Activated CD4-positive, alpha-beta T cell treated with anti-CD3 and anti-CD28 coated beads for 24 hours (primary cell): ENCODE measurements at regions not wholly inside any gene's neighbourhood (a gene's known extent, or its start where the extent isn't known, plus 50 kb on each side); places are given as distances from the start of the nearest gene placed in this dataset.

Source experiments
- DNase-seq, 2 donors: peaks; one replicate each; pipeline ENCODE4 v3.0.0-alpha.2; 2020; ENCODE audit warnings: low read depth in 2 of 2

DNA sequence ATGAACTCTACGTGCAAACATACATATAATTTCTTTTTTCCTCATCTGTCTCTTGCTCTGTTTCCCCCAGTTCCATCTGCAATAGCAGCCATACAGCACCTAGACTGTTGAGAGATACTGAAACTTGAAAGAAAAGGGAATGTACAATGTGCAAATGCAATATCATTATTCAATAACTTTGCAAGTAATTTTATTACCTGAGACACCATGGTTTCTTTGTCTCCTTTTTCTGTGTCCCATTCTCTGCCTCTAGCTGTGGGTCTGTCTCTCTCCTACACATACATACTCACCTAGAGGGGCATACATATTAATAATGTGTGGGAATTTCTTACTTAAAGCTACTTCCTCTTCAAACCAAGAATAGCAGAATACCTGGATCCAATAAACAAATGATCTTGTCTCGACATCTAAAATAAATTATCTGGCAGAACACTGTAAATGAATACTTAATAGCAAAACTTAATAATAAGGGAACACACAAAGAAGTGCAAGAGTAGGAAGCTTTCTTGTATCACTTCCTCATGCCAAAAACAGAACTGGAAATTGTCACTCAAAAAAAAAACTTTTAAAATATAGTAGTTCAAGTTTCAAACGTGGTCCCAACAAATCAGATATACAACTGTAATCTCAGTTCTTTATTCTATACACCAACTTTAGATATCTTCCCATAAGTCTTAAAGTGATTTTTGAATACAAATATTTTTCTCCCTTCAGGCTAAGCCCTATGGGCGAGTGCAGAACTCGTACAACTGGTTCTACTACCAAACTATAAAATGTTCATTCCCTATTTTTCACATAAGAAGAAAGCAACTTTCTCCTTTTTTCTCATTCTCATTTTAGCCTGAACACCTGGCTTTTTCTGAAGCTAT lies 194.6 kb downstream of the NRIP1 start:
- no peak for DNase-seq

DNA sequence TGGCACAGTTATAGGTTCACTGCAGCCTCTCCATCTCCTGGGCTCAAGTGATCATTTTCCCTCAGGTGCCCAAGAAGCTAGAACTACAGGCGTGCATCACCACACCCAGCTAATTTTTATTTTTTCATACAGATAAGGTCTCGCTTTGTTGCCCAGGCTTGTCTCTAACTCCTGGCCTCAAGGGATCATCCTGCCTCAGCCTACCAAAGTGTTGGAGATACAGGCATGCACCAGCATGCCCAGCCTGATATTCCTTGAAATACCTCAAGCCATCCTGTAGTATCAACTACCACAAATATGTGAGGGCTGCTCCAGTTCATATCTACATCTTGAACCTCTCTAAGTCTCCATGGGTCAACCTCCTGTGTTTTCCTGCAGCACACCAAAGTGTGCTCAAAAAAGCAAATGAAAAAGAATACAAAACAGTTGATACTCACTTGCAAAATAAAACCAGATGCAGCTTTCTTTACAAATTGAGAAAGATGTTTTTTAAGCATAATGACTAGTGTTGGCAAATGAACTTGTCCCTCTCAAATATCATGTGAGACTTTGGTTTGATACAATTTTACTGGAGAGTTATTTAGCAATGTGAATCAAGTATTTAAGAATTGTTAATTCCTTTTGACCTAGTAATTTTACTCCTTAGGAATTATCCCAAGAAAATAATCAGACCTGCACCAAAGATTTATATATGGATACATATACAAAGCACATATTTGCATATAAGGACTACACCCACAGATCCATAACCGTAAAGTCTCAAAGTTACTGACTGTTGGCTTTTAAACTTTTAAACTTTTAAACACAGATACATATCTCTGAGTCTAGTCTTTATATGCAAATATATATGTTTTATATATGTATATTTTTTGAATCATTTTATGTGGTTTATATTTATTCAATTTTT lies 197.7 kb downstream of the NRIP1 start:
- DNase-seq = no peak

DNA sequence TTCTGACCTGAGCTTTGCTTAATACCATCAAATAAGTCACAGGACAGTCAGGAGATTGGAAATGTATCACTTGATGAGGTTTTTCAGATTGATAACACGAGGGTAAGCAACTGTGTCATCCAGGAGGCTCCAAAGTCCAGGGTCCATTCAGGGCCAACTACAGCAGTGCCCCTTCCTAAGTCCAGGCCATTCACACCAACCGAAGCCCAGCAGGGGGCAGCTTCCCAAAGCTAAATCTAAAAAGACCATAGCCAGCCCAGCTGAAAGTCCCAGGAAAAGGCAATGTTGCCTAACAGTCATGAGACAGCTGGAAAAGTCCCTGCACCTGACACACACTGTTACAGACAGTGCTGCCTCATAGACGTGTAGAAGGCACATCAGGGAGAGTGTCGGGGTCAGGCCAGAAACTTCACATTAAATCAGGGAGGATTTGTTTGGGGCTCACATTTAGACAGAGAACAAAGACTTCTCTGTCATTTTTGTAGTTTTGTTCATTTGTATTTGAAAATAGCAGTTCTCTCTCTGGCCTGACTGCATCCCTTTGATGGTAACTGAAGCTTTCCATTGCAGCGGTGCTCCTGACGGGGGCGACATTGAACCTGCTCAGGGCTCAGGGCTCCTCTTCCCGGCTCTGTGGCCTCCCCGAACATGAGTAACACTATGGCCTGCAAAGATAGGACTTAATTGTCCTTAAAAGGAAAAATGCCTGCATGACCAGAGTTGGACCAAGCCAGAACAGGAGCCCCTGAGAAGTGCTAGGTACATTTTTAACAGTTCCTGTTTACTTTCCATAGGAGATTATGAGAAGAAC lies 200.4 kb downstream of the NRIP1 start:
- peak; percentile 9 to 25 for DNase-seq

DNA sequence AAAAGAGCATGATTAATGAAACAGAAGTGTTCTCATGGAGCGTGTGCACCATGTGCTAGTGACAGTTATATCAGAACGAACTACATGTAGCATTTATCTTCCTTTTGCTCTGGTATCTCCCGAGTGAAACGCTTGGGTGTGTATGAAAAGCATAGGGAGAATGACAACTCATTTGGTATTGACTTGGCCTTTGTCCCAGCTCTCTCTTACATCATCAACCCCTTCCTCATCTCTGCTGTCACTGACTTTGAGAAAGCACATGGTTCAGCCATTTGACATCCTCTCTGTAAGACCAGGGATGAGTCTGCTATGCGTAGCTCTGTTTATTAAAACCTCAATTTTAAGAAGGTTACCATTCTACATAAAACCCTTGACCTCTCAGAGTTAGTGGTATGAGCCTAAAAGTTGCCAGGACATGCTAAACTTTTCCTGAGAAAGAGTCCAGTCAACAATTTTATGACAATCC lies 201.0 kb downstream of the NRIP1 start:
- no peak for DNase-seq

DNA sequence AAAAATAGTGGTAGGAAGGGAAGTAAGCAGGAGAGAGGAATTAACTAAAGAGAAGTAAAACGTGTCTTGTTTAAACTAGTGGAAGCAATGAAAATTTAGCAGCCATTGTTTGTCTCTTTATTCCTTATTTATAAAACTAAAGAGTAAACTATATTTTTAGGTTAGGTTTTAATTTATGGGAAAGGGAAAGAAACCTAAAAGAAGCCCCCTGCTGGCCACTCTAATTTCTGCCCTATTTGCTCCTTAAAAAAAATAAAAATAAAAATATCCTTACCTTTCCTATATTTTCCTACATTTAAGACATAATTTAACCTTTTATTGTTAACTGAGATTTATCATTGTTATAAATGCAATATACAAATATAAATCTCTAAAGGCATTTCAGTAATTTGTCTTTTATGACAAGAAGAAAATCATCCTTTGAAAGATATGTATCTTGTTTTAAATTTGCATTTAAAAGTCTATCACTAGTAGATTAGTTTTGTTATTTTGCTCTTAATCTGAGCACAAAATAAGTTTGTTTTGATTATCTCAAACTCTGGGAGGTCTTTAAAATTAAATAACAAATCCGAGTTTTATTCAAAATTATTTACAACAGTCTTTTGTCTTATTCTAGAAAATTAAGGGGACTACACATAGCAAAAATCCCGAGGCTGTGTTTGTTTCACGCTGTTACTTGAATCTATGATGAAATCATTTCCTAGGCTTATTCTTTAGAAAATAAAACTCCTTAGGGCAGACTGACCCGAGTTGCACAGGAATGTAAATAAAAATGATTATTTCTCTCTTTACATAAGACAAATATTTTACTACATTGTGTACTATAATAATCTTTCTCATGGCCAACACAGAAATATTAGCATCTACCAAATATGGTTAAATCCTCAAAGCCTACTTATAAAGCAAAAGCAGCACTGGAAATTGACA lies 201.7 kb downstream of the NRIP1 start:
- peak in 1 of 2 donors; percentile 16 for DNase-seq

DNA sequence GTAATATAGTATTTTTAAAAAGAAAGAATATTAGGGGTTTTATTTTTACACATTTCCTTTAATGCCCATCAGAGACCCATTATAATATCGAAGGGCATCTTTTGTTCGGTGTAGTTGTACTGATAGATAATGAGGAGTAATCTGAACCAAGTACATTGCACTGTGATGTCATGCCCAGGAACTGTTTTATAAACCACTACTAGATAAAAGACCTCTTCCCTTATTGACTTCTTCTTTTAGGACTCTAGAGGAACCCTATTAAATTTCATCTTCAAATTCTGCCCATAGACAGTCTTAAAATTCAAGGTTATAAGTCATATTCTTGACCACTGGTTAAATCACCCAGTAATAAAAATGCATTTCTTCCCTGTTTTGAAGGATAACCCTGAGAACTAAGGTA lies 206.5 kb downstream of the NRIP1 start:
- no peak for DNase-seq

DNA sequence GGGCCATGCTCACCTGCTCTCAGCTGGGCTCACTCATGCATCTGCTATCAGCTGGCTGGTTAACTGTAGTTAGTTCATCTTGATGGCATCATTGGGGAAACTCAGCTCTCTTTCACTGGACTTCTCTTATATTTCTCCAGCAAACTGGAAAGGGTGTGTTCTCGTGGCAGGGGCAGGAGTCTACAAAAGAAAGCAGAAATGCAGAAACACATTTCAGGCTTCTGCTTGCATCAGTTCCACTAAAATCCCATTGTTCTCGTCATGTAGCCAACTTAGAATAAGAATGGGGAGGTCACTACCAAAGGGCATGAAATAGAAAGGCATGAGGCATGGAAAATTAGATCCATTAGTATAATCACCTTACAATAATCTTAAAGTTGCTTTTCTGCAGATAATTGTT lies 207.3 kb downstream of the NRIP1 start:
- DNase-seq = no peak

DNA sequence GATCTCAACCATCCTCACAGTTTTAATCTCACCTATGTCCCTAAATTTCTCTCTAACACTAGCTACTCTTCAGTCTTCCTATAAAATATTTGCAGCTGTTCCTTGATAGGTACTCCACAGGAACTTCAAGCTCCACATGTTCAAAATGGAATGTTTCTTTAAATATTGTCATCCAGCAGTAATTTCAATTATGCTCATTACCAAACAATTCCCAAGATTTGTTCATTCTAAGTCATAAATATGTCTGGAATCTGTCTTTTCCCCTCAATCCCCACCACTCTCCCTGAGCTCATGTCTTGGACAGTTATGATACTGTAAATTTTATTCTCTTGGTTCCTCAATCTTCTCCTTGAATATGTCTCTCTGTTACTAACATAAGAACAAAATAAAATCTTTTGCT lies 214.4 kb downstream of the NRIP1 start:
- no peak for DNase-seq

DNA sequence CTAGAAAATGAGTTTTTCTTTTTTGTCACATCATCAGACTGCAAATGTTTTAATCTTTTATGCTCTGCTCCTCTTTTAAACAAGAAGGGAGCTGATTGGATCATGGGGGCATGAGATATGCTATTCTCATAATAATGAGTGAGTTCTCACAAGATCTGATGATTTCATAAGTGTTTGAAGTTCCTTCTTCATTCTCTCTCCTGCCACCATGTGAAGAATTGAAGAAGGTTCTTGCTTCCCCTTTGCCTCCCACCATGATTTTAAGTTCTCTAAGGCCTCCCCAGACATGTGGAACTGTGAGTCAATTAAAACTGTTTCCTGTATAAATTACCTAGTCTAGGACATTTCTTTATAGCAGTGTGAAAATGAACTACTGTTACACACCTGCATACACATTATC lies 218.2 kb downstream of the NRIP1 start:
- DNase-seq = no peak

DNA sequence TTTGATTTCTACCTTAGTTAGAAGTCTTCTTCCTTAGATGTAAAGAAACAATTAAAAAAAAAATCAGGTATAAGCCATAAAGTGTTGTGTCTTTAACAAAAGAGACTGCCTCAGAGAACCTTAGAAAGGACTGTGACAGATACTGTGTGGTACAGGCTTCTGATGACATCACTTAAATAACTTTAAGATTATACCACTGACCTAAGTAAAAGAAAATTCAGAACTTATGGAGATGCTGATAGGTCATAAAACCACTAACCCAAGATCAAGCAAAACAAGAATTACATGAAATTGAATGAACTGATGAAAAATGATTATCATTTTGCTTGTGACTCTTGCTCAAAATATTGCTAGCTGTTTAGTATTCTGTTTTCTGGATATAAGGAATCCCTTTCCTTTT lies 220.8 kb downstream of the NRIP1 start:
- no peak for DNase-seq

DNA sequence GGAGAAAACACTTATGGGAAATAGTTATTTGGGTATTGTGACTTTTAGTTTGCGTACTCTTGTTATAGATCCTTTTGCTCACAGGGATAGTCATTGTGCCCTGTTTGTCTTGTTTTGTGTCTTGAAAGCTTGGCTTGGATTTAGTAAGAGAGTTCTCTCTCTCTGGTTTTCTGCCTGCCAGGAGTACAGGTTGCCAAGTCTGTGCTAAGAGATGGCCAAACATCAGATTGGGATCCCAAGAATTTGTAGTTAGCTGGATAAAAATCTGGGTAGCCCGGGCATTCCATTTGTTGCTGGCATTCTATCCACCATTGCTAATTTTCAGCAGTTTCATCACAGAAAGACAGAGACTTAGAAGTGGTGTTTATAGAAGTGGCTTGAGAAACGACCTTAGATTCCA lies 222.2 kb downstream of the NRIP1 start:
- no peak for DNase-seq

DNA sequence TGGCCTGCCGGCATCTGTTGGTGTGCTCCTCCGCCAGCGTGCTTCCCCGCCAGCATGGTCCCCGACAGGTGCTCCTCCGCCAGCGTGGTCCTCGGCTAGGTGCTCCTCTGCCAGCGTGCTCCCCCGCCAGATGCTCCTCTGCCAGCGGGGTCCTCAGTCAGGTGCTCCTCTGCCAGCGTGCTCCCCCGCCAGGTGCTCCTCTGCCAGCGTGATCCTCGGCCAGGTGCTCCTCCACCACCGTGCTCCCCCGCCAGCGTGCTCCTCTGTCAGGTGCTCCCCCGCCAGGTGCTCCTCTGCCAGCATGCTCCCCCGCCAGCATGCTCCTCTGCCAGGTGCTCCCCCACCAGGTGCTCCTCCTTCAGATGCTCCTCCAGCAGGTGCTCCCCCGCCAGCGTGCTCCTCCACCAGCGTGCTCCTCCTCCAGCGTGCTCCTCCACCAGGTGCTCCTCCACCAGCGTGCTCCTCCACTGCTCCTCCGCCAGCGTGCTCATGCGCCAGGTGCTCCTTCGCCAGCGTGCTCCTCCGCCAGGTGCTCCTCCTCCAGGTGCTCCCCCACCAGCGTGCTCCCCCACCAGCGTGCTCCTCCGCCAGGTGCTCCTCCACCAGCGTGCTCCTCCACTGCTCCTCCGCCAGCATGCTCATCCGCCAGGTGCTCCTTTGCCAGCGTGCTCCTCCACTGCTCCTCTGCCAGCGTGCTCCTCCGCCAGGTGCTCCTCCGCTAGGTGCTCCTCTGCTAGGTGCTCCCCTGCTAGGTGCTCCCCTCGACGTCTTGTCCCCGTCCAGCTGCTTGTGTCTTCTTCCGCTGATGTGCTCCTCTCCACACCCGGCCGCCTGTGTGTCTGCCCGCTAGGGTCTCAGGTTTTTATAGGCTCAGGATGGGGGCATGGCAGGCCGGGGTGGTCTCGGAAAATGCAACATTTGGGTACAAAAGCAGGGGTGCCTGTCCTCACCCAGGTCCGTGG lies 223.0 kb downstream of the NRIP1 start:
- no peak for DNase-seq

DNA sequence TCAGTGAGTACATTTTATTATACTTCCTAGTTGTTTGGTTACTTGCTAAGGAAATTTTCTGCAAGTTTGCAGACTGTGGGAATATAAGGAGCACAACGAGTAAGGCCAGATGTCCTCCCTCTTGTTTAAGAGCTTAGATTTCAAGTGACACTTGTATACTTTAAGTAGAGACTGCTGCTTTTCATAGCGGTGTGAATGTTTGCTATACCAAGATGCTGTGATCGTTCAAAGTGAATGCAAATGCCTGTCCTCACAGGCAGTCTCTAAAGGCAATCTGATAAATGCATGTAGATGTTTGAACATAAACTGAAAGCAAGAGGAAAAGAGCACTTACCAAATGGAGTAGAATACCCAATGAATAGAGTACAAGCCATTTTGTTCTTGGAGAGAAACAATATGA lies 226.4 kb downstream of the NRIP1 start:
- DNase-seq = no peak

DNA sequence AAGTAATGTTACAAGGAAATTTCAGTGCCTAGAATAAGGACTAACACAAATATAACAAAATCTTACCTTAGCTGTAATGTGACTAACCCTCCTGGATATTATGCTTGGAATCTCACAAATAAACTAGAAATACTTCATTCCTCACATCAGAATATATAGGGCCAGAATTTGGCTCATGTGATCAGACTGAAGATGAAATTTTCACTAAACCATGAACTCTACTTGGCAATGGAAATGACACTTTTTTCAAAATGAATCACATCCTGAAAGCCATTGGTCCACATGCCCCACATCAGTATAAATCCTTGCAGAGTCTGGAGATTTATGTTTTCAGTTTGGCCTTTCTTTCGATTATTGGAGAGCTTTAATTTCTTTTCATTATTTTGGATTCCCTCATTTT lies 227.8 kb downstream of the NRIP1 start:
- no peak for DNase-seq

DNA sequence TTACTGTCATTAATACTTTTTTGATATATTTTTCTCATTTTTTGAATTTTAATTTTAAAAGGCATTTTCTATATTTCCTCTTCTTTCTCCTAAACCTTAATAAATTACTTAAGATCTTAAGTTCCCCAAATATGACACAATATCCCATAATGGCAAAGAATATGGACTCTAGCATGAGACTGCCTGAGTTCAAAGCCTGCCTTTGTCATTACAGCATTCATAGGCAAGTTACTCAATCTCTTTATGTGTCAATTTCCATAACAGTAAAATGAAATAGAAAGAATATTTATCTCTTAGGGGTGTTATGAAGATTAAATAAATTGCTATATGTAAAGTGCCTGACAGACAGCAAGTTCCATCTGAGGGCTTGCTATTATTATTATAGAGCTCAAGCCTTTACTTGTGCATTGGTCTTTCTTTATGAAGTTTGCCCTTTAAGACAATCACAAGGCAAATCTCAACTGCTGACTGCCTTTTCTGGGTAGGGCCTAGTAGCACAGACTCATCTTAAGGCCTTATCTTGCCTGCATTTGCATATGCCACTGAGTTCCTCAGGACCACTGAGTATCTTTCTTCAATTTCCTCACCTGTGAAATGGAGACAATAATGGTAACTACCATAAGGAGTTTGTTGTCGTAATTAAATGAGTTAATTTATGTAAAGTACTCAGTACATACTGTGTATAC lies 231.0 kb downstream of the NRIP1 start:
- DNase-seq = no peak

DNA sequence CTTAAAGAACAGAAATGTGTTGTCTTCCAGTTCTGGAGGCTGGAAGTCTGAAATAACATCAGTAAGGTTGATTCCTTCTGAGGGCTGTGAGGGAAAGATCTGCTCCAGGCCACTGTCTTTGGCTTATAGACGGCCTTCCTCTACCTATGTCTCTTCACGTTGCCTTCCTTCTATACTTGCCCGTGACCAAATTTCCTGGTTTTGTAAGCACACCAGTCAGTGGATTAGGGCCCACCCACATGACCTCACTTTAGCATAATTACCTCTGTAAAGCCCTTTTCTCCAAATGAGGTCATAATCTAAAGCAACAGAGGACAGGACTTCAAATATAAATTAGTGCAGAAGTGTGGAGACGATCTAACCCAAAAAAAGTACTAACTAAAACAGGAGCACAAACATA lies 231.6 kb downstream of the NRIP1 start:
- no peak for DNase-seq

DNA sequence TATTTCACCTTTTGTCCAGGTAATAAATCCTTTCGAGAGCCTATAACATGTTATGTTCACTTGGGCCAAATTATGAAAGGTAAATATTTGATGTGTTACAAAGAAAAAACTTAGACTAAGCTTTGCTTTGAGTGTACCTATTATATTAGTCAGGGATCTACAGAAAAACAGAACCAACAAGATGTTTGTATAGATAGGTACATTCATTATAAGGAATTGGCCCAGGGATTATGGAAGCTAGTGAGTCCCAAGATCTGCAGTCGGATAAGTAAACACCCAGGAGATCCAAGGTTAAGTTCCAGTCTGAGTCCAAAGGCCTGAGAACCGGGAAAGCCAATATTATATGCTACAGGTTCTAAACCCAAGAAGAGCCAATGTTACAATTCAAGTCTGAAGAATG lies 234.5 kb downstream of the NRIP1 start:
- DNase-seq = no peak

DNA sequence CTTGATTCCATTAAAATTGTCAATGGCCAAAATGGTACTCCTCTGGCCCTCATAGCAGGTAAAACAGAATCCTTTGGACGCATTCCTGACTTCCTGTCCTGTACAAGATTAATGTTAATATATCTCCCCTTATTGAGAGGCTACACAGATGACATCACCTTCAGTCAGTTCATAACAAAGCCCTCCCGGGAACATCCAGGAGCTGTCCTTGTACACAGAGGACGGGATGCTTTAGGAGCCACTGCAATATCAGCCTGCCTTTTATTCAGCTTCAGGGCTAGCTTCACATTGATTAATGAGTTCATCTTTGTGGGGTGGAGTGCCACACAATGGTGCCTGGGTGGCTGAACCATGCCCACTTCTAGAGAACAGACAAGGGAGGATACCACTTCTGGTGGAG lies 235.1 kb downstream of the NRIP1 start:
- DNase-seq = no peak

DNA sequence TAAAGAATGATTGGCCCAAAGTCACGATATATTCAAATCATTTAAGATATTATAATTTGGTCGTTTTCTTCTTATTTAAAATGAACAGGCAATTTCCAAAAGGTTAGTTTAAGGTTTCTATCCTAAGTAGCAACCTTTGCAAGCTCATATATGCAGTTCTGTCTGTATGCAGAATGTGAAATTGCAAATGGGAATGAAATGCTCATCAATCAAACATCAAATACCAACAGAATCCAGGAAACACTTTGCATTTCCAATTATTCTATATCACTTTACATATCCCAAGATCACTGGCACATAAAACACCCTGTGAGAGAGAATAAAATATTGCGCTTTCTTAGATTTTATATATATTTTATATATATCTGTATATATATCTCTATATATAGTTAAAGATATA lies 237.3 kb downstream of the NRIP1 start:
- no peak for DNase-seq
